Glutamatergic neuron (in vitro differentiated cells): ENCODE measurements at regions not wholly inside any gene's neighbourhood (a gene's known extent, or its start where the extent isn't known, plus 50 kb on each side); places are given as distances from the start of the nearest gene placed in this dataset.

ENCODE experiments used
- DNase-seq: peaks from one replicate; pipeline ENCODE4 v3.0.0; 2022
- H3K27ac Mint-ChIP-seq: one replicate; pipeline ENCODE4 v1.8.0; 2020; ENCODE audit warnings: mild to moderate bottlenecking, mixed read lengths, inconsistent platforms; ENCODE audit not compliant: unreplicated experiment
- H3K27me3 Mint-ChIP-seq: one replicate; pipeline ENCODE4 v1.8.0; 2020; ENCODE audit warnings: mild to moderate bottlenecking, moderate library complexity, mixed read lengths, inconsistent platforms; ENCODE audit not compliant: unreplicated experiment
- H3K36me3 Mint-ChIP-seq: one replicate; pipeline ENCODE4 v1.8.0; 2020; ENCODE audit warnings: mild to moderate bottlenecking, mixed read lengths, inconsistent platforms; ENCODE audit not compliant: unreplicated experiment
- H3K4me1 Mint-ChIP-seq: one replicate; pipeline ENCODE4 v1.8.0; 2020; ENCODE audit warnings: mild to moderate bottlenecking, low read depth, mixed read lengths, inconsistent platforms; ENCODE audit not compliant: unreplicated experiment
- H3K4me3 Mint-ChIP-seq: one replicate; pipeline ENCODE4 v1.8.0; 2020; ENCODE audit warnings: mild to moderate bottlenecking, mixed read lengths, inconsistent platforms; ENCODE audit not compliant: unreplicated experiment
- H3K9me3 Mint-ChIP-seq: one replicate; pipeline ENCODE4 v1.8.0; 2020; ENCODE audit warnings: mild to moderate bottlenecking, moderate library complexity, mixed read lengths, inconsistent platforms; ENCODE audit not compliant: unreplicated experiment
- TF ChIP-seq, protein P1 (sequence below): fragments of 200-600 bp; sonication (generic); IDR thresholded peaks from one replicate; pipeline ENCODE4 v1.5.0; 2021; ENCODE audit not compliant: partially characterized antibody, unreplicated experiment

DNA sequence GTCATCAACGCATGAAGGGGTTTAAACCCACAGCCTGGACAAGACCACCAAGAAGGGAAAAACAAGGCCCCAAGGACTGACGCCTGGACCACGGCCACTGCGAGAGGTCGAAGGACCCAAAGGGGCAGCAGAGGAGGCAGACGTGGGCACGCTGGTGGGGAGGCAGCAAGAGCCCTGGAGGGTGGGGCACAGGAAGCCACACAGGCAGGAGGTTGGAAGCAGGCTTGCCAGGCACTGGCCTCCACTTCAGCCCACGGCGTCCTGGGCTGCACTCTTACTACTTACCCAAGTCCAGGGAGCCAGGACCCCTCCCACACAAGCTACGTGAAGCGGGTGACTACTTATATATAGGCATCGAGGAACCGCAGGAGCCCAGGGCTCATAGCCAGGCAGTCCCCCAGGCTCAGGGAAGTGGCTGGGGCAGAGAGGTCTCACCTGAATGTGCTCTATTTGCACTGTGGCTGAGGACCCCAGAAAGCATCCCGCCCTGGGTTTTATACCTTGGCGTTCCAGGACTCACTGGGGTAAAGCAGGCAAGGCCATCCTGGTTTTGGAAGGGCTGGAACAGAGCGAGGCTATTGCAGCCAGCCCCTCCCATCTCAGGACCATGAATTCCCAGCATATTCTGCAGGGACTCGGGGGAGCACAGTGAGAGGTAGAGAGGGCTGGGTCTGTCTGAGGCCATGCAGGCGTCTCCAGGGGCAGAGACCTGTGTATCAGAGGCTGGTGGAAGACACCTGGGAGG lies 113.8 kb upstream of the AFDN start:
- Mint-ChIP-seq H3K27me3 (peaks cover 3% of the 10 kb centered on the region), H3K27ac (no peak overlapping the region), H3K9me3 (peaks cover 1% of the 10 kb centered on the region), H3K36me3 (no peaks in the 10 kb centered on the region), H3K4me3 (no peak overlapping the region), H3K4me1 (peaks cover 21% of the 10 kb centered on the region)
- TF ChIP-seq, protein P1, sequence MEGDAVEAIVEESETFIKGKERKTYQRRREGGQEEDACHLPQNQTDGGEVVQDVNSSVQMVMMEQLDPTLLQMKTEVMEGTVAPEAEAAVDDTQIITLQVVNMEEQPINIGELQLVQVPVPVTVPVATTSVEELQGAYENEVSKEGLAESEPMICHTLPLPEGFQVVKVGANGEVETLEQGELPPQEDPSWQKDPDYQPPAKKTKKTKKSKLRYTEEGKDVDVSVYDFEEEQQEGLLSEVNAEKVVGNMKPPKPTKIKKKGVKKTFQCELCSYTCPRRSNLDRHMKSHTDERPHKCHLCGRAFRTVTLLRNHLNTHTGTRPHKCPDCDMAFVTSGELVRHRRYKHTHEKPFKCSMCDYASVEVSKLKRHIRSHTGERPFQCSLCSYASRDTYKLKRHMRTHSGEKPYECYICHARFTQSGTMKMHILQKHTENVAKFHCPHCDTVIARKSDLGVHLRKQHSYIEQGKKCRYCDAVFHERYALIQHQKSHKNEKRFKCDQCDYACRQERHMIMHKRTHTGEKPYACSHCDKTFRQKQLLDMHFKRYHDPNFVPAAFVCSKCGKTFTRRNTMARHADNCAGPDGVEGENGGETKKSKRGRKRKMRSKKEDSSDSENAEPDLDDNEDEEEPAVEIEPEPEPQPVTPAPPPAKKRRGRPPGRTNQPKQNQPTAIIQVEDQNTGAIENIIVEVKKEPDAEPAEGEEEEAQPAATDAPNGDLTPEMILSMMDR: no peak
- no peak for DNase-seq

DNA sequence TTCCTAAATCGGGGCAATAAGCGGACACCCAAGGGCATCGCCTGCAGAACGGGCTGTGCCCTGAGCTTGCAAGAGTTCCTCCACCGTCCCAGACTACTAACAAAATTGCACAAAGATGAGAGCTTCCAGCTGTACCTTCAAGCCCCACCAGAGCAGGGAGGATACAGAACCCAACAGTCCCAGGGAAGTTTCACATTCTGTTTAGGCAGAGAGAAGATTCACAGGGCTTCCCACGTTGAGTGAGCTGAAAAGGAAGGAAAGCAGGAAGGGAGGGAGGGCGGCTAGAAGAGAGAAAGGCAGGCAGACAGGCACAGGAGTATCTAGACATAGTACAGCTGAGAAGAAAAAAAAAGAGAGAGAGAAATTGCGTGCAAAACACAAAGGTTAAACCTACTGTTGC lies 112.6 kb upstream of the AFDN start:
- Mint-ChIP-seq H3K9me3 (peaks cover 2% of the 10 kb centered on the region), H3K27me3 (peaks cover 2% of the 10 kb centered on the region), H3K36me3 (peaks cover 3% of the 10 kb centered on the region), H3K4me3 (no peak overlapping the region), H3K27ac (no peak overlapping the region), H3K4me1 (peaks cover 18% of the 10 kb centered on the region)
- DNase-seq: no peak
- TF ChIP-seq, protein P1: no peak

DNA sequence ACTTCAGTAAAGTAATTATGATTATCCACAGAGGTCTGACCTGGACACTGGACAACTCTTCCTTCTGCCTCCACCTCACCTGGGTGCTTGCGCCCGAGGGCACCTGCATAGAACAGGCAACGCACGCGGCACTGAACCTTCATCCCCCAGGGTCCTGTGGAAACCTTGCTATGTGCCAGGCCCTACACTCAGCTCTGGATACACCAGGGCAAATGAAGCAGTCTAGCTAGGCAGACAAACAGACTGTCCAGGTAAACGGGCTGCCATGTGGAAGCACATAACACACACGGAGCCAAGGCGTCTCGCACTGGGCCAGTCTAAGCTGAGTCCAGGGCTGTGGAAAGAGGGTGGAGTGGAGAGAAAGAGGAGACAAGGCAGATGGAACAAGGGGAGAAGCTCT lies 109.3 kb upstream of the AFDN start:
- Mint-ChIP-seq H3K27ac (no peak overlapping the region), H3K36me3 (peaks cover 4% of the 10 kb centered on the region), H3K9me3 (peaks cover 5% of the 10 kb centered on the region), H3K27me3 (peaks cover 1% of the 10 kb centered on the region), H3K4me1 (peaks cover 8% of the 10 kb centered on the region), H3K4me3 (no peak overlapping the region)
- TF ChIP-seq, protein P1: no peak
- DNase-seq: no peak

DNA sequence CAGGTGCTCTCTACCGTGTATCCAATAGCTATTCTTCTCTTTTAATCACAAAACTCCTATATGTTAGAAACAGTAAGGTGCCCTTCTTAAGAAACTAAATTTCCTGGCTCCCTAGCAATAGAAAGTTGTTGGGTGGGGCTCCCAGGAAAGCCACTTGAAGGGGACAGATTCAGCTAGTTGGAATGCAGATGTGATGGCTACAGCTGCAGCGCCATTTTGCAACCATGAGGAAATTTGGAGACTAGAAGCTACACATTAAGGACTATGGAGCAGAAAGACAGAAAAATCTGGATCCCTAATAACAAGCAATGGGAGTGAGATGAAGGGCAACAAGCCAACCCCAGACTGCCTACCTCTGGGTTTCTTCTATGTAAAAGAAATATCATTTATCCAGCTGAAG lies 108.8 kb upstream of the AFDN start:
- peaks cover 4% of the 10 kb centered on the region for H3K36me3 Mint-ChIP-seq
- DNase-seq: no peak
- H3K4me1 Mint-ChIP-seq: peaks cover 8% of the 10 kb centered on the region
- H3K27ac Mint-ChIP-seq: no peak overlapping the region
- H3K4me3 Mint-ChIP-seq: no peak overlapping the region
- H3K9me3 Mint-ChIP-seq: peaks cover 5% of the 10 kb centered on the region
- TF ChIP-seq, protein P1: no peak
- H3K27me3 Mint-ChIP-seq: peaks cover 1% of the 10 kb centered on the region

DNA sequence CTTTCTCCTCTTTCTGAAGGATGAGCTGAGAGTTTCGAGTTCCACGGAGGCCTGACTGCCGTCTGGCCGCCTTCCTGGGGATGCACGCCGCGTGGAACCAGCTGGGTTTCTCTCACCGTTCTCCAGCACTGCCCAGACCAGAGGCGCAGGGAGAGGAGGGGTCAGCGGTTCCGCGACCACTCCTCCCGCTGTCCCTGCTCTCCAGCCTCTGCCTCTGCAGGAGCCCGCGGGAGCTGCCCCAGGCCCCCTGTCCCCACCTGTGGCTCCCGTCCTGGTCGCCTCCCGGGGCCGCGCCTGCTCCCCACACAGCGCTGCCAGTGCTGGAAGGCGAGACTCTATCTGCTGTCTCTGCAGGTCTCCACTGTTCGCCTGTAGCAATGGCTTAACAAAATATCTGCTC lies 106.8 kb upstream of the AFDN start:
- Mint-ChIP-seq H3K27ac (no peak overlapping the region), H3K4me1 (peaks cover 4% of the 10 kb centered on the region), H3K36me3 (peaks cover 4% of the 10 kb centered on the region), H3K27me3 (peaks cover 1% of the 10 kb centered on the region), H3K4me3 (no peak overlapping the region), H3K9me3 (peaks cover 5% of the 10 kb centered on the region)
- TF ChIP-seq, protein P1: no peak
- DNase-seq: no peak
